Iris pigment epithelial cell (primary cell): ENCODE measurements at regions not wholly inside any gene's neighbourhood (a gene's known extent, or its start where the extent isn't known, plus 50 kb on each side); places are given as distances from the start of the nearest gene placed in this dataset.
"Not testable (repeated sequence)": the region's sequence is repeated elsewhere in the genome, so short reads cannot be mapped to it uniquely, and the experiment has no call there.

Experiments
- DNase-seq: peaks from one replicate; pipeline ENCODE4 v3.0.0-alpha.2; 2011; ENCODE audit warnings: low read depth

DNA sequence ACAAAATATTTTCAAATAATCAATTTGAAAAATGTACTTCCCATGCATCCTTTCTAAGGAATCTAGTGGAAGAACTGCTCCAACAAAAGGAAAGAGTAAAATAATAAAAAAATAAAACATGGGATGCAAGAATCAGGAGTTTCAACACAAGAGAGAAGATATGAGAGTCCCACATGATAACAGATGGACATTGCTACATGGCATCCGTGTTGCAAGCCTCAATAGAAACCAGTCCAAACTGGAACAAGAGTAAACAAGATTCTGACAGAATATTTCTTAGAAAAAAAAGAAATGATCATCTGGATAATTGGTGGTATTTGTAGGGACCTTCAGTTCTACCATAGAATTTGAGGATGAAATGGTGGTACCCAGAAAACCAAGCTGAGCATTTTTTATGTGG, 186.8 kb downstream of the FRK start:
- DNase-seq = no peak

DNA sequence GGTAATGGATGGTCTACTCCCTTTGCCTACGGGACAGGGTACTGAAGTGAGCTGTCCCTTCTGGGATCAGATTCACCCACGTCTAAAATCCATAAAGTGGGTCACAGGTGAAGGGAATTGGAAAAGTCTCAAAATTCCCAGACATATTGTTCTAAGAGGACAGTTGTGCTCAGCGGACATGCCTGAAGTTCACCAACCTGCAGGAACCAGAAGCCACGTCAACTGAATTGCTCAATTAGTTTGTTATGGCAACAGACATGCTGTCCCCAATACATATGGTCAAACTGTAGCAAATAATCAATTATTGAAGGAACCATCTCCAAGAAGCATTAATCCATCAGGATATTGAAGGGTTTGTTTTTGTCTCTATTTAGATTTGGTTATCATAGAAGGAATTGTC, 190.2 kb downstream of the FRK start:
- no peak for DNase-seq

DNA sequence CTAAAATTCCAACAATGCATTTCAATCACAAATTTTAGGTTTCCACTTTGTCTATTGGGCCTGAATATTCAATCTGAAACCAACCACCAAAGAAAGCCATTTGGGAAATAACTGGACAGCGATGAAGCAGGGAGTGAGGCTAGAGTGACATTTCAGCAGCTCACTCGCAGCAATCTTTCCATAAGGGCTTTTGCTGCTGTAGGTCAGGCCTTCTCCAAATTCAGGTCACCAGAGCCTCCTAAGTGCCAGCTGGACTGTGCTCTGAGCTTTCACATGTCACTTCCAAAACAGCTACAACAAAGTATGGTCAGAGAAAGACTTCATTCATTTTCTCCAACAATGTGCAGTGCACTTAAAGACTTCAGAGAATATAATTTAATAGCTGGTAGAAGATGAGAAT, 194.8 kb downstream of the FRK start:
- DNase-seq = no peak

DNA sequence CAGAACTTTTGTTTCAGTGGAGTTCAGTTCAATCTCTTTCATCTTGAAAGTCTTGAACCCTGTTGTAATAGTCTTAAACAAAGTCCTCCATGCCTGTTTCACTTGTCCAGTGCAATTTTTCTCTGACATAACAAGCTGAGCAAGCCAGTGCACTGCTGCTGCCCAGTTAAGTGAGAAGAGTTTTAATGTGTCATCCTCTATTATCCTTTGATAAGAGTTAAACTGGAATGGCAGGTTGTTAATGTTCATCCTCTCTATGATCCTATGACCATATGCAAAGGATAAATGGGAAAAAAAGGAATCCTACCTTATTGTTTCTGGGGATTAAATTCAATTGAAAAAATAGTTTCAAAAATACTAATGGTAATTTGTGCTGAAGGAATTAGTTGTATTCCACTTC, 197.5 kb downstream of the FRK start:
- DNase-seq = no peak

DNA sequence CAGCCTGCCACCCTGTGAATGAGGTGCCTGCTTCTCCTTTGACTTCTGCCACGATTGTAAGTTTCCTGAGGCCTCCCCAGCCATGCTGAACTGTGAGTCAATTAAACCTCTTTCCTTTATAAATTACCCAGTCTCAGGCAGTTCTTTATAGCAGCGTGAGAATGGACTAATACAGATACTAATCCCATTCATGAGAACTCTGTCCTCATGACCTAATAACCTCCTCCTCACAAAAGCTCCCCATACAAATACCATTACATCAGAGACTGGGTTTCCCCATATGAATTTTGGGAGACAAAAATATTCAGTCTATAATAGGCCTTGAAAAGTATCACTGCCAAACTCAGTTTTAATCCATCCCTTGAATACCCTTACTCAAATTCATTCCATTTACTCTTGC, 199.0 kb downstream of the FRK start:
- DNase-seq = not testable (repeated sequence)

DNA sequence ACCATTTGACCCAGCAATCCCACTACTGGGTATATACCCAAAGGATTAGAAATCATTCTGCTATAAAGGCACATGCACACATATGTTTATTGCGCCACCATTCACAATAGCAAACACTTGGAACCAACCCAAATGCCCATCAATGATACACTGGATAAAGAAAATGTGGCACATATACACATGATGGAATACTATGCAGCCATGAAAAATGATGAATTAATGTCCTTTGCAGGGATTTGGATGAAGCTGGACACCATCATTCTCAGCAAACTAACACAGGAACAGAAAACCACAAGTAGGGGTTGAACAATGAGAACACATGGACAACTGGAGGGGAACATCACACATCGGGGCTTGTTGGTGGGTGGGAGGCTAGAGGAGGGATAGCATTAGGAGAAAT, 201.1 kb downstream of the FRK start:
- not testable (repeated sequence) for DNase-seq

DNA sequence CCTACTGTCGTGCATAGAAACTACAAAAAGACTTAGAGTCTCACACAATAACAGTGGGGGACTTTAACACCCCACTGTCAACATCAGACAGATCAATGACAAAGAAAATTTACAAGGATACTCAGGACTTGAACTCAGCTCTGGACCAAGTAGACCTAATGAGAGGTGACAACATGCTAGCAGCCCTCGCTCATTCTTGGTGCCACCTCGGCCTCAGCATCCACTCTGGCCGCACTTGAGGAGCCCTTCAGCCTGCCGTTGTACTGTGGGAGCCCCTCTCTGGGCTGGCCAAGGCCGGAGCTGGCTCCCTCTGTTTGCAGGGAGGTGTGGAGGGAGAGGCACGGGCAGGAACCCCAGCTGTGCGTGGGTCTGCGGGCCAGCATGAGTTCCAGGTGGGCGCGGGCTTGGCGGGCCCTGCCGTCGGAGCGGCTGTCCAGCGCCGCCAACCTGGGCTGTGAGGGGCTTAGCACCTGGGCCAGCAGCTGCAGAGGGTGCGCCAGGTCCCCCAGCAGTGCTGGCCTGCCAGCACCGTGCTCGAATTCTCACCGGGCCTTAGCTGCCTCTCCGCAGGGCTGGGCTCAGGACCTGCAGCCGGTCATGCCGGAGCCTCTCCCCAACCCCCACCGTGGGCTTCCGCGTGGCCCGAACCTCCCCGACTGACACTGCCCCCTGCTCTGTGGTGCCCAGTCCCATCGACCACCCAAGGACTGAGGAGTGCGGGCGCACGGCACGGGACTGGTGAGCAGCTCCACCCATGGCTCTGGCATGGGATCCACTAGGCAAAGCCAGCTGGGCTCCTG, 205.6 kb downstream of the FRK start:
- DNase-seq = no peak

DNA sequence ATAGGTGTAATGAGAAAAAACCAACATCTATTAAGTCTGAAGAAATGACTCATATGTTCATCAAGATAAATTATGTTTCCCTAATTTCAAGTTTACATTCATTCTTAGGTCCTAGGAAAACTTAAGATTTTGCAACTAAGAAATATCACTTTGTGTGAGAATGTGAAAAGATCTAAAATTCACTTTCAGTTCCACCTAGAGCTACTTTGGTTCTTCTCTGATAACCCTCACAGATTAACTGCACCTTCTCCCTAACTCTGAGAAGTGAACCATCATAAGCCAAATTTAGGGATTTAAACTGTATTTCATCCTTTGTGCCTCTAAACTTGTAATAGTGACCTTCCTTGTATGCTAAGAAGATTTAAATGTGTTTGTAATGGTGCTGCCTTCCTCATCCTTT, 213.0 kb downstream of the FRK start:
- no peak for DNase-seq

DNA sequence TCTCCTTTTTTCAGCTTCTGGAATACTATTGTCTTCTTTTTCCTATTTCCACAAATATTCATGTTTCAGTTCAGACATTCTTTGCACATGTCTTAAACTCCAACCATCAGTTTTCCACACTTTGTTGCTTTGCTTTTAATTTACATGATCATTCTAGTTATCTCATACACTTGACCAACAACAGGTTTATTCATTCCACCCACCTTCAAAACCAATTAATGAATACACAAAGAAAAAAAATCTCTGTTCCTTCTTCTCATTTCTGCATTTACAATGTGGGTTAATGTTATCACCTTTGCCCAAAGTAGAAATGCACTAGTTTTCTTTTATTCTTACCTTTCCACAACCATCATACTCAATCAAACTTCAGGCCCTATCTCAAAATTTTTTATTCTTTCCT, 216.7 kb downstream of the FRK start:
- DNase-seq = no peak

DNA sequence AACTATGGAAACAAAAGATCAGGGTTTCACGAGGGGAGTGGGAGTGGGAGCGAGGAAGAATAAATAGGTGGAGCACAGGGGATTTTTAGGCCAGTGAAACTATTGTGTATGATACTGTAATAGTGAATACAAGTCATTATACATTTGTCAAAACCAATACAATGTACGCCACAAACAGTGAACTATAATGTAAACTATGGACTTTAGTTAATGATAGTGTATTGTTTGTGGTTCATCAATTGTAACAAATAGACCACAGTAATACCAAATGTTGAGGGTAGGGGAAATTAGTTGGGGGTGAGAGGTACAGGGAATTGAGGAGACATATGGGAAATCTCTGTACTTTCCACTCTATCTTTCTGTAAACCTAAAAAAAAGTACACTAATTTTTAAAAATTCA, 218.4 kb downstream of the FRK start:
- no peak for DNase-seq

DNA sequence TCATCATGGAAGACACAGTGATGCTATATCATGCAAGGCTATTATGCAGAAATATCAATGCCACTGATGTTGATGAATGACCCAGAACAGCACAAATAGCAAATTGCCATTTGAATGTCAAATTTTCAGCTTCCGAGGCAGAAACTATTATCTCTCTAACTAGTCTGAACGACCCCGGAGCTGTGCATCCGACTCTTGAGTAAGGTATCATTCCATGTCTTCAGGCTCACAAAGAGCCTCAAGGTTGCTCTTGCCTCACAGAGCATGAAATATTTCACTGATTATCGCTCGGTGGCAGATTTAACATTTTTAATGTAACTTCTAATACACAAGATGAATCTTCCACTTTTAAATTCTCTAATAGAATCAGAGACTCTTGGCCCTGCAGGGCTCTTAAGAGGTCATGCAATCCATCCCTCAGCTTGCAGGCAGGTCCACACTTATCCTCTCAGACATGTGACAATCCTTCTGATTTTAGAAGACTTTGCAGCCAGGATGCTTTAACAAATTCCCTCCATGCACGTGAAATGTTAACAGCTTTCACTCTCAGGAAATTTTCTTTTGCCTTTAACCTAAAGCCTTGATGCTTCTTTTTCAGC, 221.0 kb downstream of the FRK start:
- DNase-seq = no peak

DNA sequence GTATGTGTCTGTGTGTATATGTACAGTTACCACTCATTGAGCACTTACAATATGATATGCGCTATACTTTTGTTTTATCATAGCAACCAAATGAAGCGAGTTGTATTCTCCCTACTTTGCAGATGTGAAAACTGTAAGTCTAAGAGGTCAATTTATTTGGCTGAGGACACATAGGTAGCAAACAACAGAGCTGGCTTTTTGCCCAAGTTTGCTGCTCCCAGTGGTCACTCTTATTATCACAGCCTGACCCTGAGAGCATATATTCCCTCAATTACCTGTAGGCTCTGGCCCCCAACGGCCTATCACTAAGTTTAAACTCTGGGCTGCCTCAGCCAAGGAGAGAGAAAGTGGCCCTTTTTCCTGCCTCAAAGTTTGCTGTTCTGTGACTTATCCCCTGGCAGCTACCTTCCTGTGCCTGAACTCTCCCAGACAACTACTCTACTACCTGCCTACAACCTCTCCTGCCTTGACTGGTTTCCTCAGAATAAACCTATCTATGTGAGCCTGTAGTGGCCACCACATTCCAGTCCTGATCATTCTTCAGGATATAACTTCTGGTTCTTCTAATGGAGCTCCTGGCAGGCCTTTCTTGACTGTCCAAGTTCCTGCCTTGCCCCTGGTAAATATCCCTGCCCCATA, 221.8 kb downstream of the FRK start:
- DNase-seq = peak; percentile 16

DNA sequence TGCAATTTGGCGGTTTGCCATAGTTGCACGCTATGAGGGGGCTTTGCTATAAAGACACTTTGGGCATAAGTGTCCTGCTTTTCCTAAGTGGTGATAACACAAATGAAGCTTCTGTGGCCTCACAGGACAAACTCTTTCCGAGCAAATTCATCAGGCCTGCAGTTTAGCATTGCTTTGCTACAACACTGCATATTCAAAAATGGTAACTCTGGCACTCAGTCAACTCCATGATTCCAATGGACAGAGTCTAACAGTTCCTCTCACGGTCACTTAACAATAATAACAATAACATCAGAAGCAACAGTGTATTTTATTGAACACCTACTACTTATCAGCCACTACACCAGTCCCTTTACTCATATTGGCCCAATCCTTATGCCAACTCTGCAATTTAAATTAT, 222.5 kb downstream of the FRK start:
- no peak for DNase-seq

DNA sequence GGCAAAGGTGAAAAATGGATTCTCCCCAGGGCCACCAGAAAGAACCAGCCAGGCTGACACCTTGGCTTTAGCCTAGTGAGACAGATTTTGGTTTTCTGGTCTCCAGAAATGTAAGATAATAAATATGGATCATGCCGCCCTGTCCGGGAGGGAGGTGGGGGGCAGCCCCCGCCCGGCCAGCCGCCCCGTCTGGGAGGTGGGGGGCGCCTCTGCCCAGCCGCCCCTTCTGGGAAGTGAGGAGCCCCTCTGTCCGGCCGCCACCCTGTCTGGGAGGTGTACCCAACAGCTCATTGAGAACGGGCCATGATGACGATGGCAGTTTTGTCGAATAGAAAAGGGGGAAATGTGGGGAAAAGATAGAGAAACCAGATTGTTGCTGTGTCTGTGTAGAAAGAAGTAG, 224.3 kb downstream of the FRK start:
- DNase-seq = not testable (repeated sequence)

DNA sequence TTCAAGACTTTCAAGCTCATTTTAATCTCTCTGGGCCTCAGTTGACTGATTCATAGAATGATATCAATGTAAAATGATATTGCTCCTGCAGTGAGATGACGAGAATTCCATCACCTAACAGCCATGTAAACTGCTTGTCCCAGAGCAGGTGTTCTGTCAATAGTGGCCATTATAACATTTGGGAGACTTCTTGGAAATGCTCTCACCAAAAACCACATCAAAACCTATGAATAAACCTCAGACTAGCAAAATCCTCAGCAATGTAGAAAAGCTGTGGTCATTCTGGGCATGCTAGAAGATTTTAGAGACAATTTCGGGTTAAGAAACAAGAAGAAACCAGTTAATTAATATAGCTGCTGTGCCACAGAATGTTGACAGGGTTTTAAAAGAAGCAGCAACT, 225.4 kb downstream of the FRK start:
- no peak for DNase-seq

DNA sequence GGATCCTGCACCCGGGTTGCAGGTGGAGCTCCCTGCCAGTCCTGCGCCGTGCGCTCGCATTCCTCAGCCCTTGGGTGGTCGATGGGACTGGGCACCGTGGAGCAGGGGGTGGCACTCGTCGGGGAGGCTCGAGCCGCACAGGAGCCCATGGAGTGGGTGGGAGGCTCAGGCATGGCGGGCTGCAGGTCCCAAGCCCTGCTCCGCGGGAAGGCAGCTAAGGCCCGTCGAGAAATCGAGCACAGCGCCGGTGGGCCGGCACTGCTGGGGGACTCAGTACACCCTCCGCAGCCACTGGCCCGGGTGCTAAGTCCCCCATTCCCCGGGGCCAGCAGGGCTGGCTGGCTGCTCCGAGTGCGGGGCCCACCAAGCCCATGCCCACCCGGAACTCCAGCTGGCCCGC, 226.1 kb downstream of the FRK start:
- not testable (repeated sequence) for DNase-seq

DNA sequence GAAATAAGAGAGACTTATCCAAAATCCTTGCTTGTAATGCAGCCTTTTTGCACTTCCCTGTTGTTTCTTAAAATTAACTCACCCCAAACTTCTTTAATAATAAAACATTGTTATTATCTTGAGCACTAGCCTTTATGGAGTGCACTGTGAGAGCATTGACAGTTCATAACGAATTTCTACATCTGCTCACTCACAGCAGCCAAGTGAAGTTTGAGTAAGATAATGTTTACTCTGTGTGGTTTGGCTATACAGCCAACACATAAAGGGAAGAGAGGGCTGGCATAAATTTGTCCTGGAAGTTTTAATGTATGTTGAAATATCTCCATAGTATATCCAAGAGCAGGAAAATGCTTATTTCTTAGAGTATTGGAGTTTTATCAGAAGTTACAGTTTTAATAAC, 227.9 kb downstream of the FRK start:
- no peak for DNase-seq

DNA sequence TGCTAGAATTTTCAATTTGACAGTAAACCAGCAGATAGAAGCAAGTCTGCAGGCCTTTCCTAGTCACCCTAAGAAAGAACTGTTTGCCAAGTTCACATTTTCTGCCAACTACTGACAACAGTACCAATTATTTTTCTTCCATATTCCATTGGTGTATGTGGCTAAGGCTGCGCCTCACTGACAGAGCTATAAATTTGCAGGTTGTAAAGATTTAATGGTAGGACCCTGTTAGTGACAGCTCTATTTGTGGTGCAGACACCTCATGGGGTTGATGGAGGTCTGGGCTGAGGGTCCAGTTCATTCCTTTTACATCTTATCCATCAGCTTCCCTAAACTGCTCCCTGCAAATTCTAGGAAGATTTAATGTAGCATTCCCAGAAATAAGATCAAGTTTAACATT, 228.5 kb downstream of the FRK start:
- no peak for DNase-seq

DNA sequence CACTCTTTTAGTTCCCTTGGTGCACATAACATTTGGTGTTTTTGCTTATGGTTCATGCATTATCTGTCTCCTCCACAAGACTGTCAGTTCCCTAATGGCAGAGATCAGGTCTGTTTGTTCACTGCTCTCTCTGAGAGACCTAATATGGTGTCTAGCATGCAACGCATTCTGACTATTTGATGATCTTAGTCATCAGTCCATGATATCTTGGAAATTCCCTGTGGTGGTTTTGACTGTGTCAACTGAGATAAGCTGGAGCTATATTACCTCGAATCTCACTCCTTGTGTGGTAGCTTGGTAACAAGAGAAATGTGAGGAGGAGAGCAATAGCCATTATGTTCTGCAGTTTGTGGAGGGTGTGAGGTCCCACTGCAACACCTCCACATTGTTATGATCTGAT, 229.8 kb downstream of the FRK start:
- DNase-seq = peak; percentile 0

DNA sequence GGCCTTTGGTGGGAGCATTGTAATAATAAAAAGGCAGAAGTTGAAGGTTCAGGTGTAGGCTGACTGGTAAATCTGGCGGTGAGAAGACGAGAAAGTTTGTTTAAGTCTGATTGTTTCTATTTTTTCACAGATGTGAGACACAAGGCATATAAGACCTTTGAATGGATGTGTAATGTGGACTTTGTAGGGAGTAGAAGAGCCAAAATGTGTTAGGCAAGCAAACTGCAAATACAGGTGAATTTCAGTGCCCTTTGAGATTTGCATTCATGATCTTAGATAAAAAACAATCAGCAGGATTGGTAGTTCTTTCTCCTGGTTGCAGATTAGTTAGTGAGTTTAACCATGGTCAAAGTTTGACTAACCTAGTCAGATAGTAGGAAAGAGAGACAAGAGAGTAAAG, 238.9 kb downstream of the FRK start:
- DNase-seq = no peak

DNA sequence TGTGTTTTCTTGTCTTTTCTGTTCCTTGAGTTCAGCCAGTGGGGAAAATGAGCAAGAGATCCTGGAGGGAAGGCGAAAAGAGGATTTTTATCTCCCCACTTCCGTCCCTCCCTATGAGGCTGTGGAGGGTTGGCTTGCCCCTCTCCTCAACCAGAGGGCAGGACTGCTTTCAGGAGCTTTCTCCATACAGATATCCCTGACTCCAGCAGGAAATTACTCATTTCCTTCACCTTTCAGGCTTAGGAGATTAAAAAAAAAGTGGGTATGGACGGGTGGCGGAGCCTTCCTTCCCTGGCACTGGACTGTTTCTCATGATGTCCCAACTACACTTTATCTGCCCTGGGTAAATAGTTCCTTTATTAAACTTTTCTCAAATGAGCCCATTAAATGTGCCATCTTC, 241.2 kb downstream of the FRK start:
- no peak for DNase-seq

DNA sequence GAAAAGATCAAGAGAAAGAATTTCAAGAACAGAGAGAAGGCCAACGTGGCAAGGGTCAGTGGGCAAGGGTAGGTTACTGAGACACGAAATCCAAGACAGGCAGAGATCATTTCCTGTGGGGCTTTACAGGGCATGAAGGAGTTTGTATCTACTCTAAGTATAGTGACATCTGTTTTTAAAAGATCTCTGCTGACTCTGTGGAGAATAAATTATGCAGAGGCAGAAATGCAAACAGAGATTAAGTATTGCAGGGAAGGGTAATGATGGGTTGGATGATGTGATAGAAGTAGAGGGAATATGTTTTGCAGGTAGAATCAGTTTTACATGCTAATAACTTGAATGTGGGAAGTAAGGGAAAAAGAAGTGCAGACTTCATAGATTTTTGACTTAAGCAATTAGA, 243.5 kb downstream of the FRK start:
- DNase-seq = no peak

DNA sequence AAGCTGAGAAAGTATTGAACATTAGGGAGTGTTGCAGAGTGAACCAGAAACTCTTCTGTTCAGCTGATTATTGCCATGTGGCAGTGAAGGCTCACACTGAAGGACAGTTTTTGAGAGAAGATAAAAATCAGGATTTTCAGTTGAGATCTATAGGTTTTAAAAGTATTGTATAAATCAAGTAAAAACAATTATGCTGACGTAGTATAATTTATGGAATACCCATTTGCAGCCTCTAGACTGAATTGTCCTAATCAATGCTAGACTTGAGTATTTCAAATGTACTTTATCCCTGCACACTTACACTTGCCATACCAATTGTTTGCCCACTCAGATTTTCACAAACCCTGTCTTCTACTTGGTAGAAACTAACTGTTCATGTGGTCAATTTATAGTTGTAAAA, 245.8 kb downstream of the FRK start:
- no peak for DNase-seq

DNA sequence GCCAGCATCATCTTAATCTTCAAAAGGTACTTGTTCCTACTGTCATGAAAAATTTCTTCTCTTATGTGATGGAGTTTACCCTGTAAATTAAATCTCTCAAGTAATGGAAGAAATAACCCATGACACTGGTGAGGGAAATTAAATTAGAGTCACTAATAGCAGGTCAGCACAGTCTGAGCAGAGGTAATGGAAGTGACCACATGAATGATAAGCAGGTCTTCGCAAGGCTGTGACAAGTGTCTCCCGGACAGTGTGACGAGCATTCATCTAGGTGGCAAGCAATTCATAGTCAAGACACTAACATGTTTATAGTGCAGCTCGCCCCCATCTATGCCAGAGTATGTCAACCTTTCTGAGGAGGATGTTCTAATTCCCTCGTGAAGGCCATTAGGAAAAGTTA, 249.2 kb downstream of the FRK start:
- no peak for DNase-seq
